DND-41 (cell line): ENCODE measurements at regions not wholly inside any gene's neighbourhood (a gene's known extent, or its start where the extent isn't known, plus 50 kb on each side); places are given as distances from the start of the nearest gene placed in this dataset.

Source experiments
- ATAC-seq: fragments of 200-7000 bp; cut with Tn5 transposase; 3 replicates; pipeline ENCODE4 v1.9.1; 2021; ENCODE audit warnings: low read depth; ENCODE audit not compliant: insufficient read depth
- DNase-seq: peaks from one replicate; pipeline ENCODE4 v3.0.0-alpha.2; 2020
- H2AFZ ChIP-seq: 2 replicates; pipeline ENCODE4 v1.6.0; 2012; ENCODE audit warnings: low read depth, low read length
- H3K27ac ChIP-seq: 2 replicates; pipeline ENCODE4 v1.5.1; 2012; ENCODE audit warnings: low read length, inconsistent platforms
- H3K27me3 ChIP-seq: fragments of 200-600 bp; sonication (generic); 2 replicates; pipeline ENCODE4 v1.6.0; 2012; ENCODE audit warnings: low read length, mild to moderate bottlenecking, inconsistent platforms; ENCODE audit not compliant: insufficient read depth, poor library complexity
- H3K36me3 ChIP-seq: 2 replicates; pipeline ENCODE4 v1.5.1; 2012; ENCODE audit warnings: low read length, inconsistent platforms; ENCODE audit not compliant: insufficient read depth
- H3K4me1 ChIP-seq: 2 replicates; pipeline ENCODE4 v1.5.1; 2012; ENCODE audit warnings: mild to moderate bottlenecking, low read length; ENCODE audit not compliant: insufficient read depth
- H3K4me2 ChIP-seq: 2 replicates; pipeline ENCODE4 v1.6.0; 2012; ENCODE audit warnings: mild to moderate bottlenecking, moderate library complexity, low read length, inconsistent platforms; ENCODE audit not compliant: insufficient read depth
- H3K4me3 ChIP-seq, 2 experiments: fragments of 200-600 bp in 1 of 2; shearing (Covaris generic) in 1 of 2; 2 replicates each; pipeline ENCODE4 v1.5.1; 2012 to 2016; ENCODE audit warnings: inconsistent platforms in 2 of 2, low read length in 2 of 2, mild to moderate bottlenecking in 2 of 2, low read depth in 1 of 2, moderate library complexity in 1 of 2
- H3K79me2 ChIP-seq: 2 replicates; pipeline ENCODE4 v1.6.0; 2012; ENCODE audit warnings: low read length, inconsistent platforms; ENCODE audit not compliant: insufficient read depth
- H3K9ac ChIP-seq: 2 replicates; pipeline ENCODE4 v1.6.0; 2012; ENCODE audit warnings: low read depth, mild to moderate bottlenecking, inconsistent platforms, low read length, moderate library complexity
- H3K9me3 ChIP-seq: 2 replicates; pipeline ENCODE4 v1.5.1; 2012; ENCODE audit warnings: low read length, moderate library complexity, mild to moderate bottlenecking, inconsistent platforms; ENCODE audit not compliant: insufficient read depth, severe bottlenecking
- H4K20me1 ChIP-seq: 2 replicates; pipeline ENCODE4 v1.6.0; 2012; ENCODE audit warnings: low read length; ENCODE audit not compliant: insufficient read depth
- EZH2 ChIP-seq: IDR thresholded peaks from 3 replicates; pipeline ENCODE4 v1.6.1; 2012; ENCODE audit warnings: borderline replicate concordance, low read depth, mild to moderate bottlenecking, moderate library complexity, low read length, inconsistent platforms; ENCODE audit not compliant: severe bottlenecking
- TF ChIP-seq, protein P1 (sequence below): IDR thresholded peaks from 2 replicates; pipeline ENCODE4 v1.5.1; 2012; ENCODE audit warnings: borderline replicate concordance, low read length, moderate library complexity, mild to moderate bottlenecking; ENCODE audit not compliant: poor library complexity, severe bottlenecking; ENCODE audit errors: extremely low read depth

DNA sequence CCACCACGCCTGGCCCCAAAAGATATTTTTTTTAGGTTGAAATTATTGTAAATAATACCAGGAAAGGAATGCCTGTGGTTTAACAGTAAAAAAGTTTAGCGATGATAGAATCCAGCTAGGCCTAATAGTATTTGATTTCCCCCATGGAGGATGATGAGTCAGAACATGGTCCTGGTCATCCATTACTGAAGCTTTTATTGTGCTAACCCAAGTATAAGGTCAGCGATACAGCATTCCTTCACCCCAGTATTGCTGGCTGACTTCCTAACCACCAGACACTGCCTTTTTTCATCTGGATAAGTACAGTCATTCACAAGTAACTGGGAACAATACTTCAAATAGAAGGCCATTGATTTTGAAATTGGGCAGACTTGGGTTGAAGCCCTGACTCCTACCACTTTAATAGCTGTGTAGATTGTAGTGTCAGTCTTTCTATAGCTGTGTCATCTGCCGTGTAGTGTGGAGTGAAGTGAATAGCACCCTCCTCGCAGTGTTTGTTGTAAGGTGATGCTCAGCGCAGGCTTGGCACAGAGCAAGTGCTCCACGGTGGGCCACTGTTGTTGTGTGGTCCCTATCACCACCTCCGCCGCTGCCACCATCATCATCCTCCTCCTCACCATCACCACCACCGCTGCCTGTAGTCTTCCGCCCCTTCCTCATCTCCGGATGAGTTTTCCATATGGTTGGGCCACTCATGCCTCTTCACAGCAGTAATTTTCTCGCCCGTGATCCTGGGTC lies 436.0 kb upstream of the TPM1 start:
- H3K27ac ChIP-seq: no peak overlapping the region
- H2AFZ ChIP-seq: no peak overlapping the region
- no peaks in the 10 kb centered on the region for H3K36me3 ChIP-seq
- no peak overlapping the region for H3K9ac ChIP-seq
- H3K4me3 ChIP-seq: no peak overlapping the region
- DNase-seq: no peak
- no peaks in the 10 kb centered on the region for H3K79me2 ChIP-seq
- H3K4me2 ChIP-seq: no peak overlapping the region
- ATAC-seq: no peak
- H3K27me3 ChIP-seq: no peaks in the 10 kb centered on the region
- no peaks in the 10 kb centered on the region for H3K4me1 ChIP-seq
- no peaks in the 10 kb centered on the region for H3K9me3 ChIP-seq
- no peak for TF ChIP-seq EZH2
- TF ChIP-seq, protein P1, sequence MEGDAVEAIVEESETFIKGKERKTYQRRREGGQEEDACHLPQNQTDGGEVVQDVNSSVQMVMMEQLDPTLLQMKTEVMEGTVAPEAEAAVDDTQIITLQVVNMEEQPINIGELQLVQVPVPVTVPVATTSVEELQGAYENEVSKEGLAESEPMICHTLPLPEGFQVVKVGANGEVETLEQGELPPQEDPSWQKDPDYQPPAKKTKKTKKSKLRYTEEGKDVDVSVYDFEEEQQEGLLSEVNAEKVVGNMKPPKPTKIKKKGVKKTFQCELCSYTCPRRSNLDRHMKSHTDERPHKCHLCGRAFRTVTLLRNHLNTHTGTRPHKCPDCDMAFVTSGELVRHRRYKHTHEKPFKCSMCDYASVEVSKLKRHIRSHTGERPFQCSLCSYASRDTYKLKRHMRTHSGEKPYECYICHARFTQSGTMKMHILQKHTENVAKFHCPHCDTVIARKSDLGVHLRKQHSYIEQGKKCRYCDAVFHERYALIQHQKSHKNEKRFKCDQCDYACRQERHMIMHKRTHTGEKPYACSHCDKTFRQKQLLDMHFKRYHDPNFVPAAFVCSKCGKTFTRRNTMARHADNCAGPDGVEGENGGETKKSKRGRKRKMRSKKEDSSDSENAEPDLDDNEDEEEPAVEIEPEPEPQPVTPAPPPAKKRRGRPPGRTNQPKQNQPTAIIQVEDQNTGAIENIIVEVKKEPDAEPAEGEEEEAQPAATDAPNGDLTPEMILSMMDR: no peak
- no peaks in the 10 kb centered on the region for H4K20me1 ChIP-seq

DNA sequence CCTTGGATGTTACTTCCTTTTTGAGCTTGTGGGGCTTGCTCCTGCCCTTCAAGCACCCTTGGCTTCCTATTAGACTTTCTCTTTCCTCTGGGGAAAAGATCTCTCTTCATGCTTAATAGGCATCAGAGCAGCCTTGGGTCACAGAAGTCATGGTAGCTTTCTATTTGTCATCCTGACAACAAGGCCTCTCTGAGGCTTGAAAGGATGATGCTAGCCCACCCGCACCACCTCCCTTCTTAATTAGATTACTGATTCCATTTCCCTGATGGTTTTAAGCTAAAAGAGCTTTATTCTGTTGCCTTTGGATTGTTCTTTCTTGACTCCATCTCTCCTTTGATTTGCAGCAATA lies 435.5 kb upstream of the TPM1 start:
- H3K27me3 ChIP-seq: no peaks in the 10 kb centered on the region
- H3K4me3 ChIP-seq: no peak overlapping the region
- no peaks in the 10 kb centered on the region for H3K36me3 ChIP-seq
- no peaks in the 10 kb centered on the region for H4K20me1 ChIP-seq
- ATAC-seq: no peak
- H3K79me2 ChIP-seq: no peaks in the 10 kb centered on the region
- H2AFZ ChIP-seq: no peak overlapping the region
- no peak overlapping the region for H3K27ac ChIP-seq
- no peaks in the 10 kb centered on the region for H3K9me3 ChIP-seq
- TF ChIP-seq EZH2: no peak
- TF ChIP-seq, protein P1: no peak
- H3K9ac ChIP-seq: no peak overlapping the region
- DNase-seq: no peak
- no peaks in the 10 kb centered on the region for H3K4me1 ChIP-seq
- no peak overlapping the region for H3K4me2 ChIP-seq

DNA sequence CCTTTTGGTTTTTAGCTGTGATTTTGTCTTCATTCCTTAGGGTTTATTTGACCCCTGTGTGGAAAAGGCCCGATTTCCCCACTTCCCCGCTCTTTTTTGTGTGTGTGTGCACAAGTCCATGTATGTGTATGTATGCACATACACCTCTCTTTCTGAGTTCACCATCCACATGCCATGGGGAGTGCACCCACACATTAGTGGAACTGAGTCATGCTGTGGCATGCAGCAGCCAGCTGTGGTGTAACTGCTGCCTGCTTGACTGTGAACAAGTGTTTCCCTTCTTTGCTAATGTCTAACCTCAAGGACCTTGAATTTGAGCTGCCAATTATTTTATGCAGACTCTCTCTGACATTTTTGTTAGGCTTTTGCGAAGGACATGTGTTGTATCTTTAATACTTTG lies 434.9 kb upstream of the TPM1 start:
- H3K4me2 ChIP-seq: no peak overlapping the region
- no peak overlapping the region for H3K4me3 ChIP-seq
- TF ChIP-seq, protein P1: no peak
- no peak for TF ChIP-seq EZH2
- no peaks in the 10 kb centered on the region for H4K20me1 ChIP-seq
- DNase-seq (no peak), ATAC-seq (no peak)
- H3K27me3 ChIP-seq: no peaks in the 10 kb centered on the region
- H3K27ac ChIP-seq: no peak overlapping the region
- no peaks in the 10 kb centered on the region for H3K4me1 ChIP-seq
- no peaks in the 10 kb centered on the region for H3K9me3 ChIP-seq
- H3K9ac ChIP-seq: no peak overlapping the region
- no peaks in the 10 kb centered on the region for H3K79me2 ChIP-seq
- H3K36me3 ChIP-seq: no peaks in the 10 kb centered on the region
- H2AFZ ChIP-seq: no peak overlapping the region
